NT2/D1 (cell line): ENCODE measurements at regions not wholly inside any gene's neighbourhood (a gene's known extent, or its start where the extent isn't known, plus 50 kb on each side); places are given as distances from the start of the nearest gene placed in this dataset.

ENCODE experiments used
- SUZ12 ChIP-seq: IDR thresholded peaks from 2 replicates; pipeline ENCODE4 v1.6.1; 2011; ENCODE audit not compliant: insufficient read length, insufficient read depth; ENCODE audit errors: extremely low read depth
- YY1 ChIP-seq: IDR thresholded peaks from 2 replicates; pipeline ENCODE4 v1.6.1; 2011; ENCODE audit not compliant: insufficient read length, insufficient read depth
- ZNF274 ChIP-seq: IDR thresholded peaks from 2 replicates; pipeline ENCODE4 v1.6.1; 2011; ENCODE audit warnings: mild to moderate bottlenecking, low read depth, low read length

- no peak for TF ChIP-seq ZNF274
- no peak for TF ChIP-seq SUZ12
- no peak for TF ChIP-seq YY1
These were observed 508.6 kb downstream of the SHQ1 start for GRCh38 chr3:72339670-72340030.
